ENCODE measurements at regions not wholly inside any gene's neighbourhood (a gene's known extent, or its start where the extent isn't known, plus 50 kb on each side); places are given as distances from the start of the nearest gene placed in this dataset.

DNA sequence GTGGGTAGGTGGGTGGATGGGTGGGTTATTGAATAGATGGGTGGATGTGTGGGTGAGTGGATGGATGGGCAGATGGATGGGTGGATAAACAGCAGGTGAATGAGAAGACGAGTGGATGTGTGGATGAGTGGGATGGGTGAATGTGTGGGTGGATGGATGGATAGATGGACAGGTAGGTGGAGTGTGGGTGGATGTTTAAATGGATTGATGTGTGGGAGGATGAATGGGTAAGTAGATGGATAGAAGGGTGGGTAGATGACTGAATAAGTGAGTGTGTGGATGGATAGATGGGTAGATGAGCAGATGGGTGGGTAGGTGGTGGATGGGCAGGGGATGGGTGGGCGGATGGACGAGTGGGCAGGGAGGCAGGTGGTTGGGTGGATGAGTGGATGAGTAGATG, 397.6 kb upstream of the IRX4 start:
- DNase-seq, result no peak

DNA sequence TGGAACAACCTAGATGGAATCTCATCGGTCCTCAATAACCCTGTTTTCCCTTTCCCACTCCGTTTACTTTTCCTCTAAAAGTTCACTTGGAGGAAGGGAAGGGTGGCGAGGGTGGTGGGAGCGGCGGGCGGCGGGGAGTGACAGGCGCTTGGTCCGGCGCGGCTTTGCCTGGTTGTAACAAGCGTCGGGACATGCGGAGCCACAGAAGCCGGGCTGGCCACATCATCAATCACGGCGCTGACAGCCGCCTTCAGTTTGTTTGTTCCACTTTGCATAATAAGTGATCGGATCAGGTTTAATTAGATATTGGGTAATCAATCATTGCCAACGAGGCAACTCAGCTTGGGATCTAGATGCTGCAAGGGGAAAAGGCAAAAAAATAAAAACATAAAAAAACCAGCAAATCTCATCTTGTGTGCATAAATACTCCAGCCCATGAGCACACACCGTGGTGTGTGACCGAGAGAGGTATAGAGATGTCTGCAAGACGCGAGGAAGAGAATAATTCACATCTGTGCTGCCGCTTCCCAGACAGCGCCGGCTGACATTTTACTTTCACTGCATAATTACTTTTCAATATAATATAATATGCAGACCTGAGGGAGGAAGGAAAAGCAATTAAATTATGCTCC, 396.2 kb upstream of the IRX4 start:
- no peak for DNase-seq

GRCh38 chr5:2277886-2278285, 395.2 kb upstream of the IRX4 start:
- no peak for DNase-seq

- no peak for DNase-seq
Observed at GRCh38 chr5:2276101-2276500, 393.4 kb upstream of the IRX4 start.

DNA sequence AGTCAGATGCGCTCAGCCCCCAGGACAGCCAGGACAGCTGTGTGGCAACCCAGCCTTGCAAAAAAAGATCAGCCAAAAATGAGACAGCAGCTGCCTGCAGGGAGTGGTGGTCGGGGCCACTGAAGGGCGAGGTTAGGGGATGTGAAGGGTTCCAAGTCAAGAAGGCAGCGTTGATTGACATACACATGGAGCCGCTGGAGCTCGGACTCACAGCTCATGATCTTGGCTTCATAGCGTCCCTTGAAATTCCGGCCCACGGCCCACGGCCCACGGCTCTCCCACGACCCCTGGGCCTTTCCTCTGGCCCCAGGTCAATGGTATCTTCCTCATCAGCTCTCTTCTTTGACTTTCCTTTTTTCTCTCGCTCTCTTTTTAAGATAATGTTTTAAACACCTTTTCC, 390.0 kb upstream of the IRX4 start:
- DNase-seq, result no peak

GRCh38 chr5:2272039-2272438, 389.3 kb upstream of the IRX4 start:
- no peak for DNase-seq

- no peak for DNase-seq
Observed at GRCh38 chr5:2271316-2271715, 388.6 kb upstream of the IRX4 start.

DNA sequence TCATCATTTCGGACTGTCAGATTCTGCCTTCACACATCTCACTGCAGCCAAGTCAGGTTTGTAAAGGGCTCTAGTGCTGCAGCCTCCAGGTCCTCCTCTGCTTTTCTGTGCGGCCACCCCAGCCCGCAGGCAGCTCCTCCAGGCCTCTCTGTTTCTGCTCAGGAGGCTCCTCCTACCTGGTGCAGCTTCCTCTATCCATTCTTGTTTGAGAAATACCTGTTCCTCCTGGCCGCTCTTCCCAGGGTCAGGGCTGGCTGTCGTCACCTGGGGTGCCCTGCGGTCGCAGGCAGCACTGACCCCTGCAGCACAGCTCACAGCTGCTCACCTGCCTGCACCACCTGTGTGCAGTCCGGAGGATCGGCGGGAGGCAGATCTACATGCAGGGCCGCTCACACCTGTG, 387.7 kb upstream of the IRX4 start:
- no peak for DNase-seq

DNA sequence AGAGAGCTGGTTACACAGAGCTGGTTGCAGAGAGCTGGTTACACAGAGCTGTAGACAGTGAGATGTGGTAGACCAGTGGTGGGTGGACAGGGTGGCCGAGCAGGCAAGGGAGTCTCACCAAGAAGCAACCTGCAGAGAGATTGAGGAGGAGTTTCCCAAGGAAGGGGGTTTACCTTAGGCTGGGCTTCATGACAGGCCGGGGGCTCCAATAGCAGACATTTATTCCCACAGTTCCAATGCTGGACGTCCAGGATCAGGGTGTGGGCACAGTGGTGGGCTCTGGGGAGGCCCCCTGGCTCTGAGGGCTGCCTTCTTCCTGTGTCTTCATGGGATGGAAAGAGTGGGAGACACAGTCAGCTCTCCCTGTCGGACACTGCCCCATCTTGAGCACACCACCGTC, 386.9 kb upstream of the IRX4 start:
- DNase-seq, result no peak

- no peak for DNase-seq
Observed at GRCh38 chr5:2267991-2268390, 385.3 kb upstream of the IRX4 start.

DNA sequence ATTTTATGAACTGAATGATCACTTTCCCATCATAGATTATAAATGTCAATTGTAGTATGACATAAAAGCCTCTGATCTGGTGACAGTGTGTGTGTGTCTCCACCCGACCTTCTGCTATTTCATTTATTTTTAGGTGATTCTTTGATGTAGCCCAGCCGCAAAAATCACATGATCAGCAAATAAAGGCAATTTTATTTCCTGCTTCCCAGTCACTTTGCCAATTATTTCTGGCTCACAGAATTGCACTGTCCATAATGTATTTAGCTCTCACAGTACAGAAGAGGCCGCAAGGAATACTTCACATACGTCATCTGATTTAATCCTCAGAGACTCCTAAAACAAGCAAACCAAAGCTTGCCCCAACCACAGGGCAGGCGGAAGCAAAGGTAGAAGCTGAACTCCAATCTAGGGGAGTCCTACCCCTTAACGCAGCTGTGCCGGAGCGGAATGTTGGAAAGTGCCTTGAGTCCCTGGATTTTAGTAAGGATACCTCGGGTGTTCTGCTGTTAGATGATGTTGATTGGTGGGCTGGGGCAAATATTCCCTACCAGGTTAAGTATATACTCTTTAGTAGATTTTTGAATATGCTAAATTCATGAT, 384.0 kb upstream of the IRX4 start:
- DNase-seq, result no peak

DNA sequence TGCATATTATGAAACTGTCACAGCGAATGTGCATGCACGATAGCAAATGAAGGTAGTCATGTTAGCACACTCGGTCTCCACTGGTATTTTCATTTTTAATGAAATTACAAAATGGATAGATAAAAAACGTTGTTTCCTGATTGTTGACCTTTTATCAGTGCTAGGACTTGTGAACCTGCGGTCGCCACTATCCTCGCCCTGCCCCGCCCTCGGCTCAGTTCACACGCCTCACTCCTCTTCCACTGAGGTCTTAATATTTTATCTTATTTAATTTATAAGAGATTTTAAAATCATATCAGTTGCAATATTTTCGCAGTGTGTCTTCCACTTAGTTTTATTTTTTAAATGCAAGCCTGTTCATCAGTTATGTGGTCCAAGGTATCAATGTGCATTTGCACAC, 382.6 kb upstream of the IRX4 start:
- DNase-seq, result no peak

GRCh38 chr5:2263763-2264162, 381.0 kb upstream of the IRX4 start:
- DNase-seq, result no peak

- DNase-seq, result no peak
Observed at GRCh38 chr5:2262620-2263019, 379.9 kb upstream of the IRX4 start.

GRCh38 chr5:2261004-2261703, 378.4 kb upstream of the IRX4 start:
- DNase-seq, result no peak

- DNase-seq, result no peak
Observed at GRCh38 chr5:2260211-2261003, 377.7 kb upstream of the IRX4 start.

GRCh38 chr5:2259494-2260107, 376.9 kb upstream of the IRX4 start:
- DNase-seq, result no peak

DNA sequence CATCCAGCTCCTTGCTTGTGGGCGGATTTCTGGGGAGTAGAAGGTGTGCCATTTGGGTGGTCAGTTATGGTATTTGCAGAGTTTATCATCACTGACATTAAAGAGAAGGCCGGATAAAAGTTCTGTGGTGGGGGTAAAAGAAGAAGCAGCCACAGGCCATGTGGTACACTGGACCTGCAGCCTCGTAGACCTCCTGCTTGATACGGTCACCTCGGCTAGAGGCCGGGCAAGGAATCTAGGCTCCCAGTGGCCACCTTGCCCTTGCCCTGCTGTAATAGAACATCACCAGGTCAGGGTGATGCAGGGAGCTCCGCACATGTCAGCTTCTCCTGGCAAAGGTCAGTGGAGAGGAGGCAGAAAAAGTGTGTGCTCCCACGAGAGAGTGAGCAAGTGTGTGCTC, 376.1 kb upstream of the IRX4 start:
- DNase-seq, result no peak

GRCh38 chr5:2257326-2258244, 374.9 kb upstream of the IRX4 start:
- no peak for DNase-seq

DNA sequence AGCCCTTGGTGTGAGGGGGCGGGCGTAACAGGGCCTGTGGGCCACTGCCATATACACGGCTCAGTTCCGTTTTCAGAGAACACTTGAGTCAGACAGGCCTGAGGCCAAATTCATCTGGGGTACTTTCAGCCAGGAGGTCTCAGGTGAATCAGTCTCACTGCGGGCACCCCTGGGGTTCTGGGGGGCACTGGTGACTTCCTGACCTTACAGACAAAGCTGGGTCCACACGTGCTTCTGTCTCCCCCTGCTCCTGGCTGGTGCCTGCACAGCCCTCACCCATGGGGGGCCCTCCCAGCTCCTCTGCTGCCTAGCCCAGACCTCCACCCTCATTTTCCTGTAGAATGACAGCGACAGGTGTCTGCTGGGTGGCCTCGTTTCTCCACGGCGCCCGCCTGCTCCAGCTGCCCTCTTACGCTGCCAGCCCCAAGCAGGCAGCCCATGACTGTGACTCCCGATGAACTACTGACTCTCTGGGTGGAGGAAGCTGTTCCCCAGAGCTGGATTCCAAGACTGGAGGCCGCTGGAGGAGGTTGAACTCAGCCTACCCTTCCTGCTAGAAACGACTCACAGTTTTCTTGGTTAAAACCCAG, 374.1 kb upstream of the IRX4 start:
- no peak for DNase-seq

DNA sequence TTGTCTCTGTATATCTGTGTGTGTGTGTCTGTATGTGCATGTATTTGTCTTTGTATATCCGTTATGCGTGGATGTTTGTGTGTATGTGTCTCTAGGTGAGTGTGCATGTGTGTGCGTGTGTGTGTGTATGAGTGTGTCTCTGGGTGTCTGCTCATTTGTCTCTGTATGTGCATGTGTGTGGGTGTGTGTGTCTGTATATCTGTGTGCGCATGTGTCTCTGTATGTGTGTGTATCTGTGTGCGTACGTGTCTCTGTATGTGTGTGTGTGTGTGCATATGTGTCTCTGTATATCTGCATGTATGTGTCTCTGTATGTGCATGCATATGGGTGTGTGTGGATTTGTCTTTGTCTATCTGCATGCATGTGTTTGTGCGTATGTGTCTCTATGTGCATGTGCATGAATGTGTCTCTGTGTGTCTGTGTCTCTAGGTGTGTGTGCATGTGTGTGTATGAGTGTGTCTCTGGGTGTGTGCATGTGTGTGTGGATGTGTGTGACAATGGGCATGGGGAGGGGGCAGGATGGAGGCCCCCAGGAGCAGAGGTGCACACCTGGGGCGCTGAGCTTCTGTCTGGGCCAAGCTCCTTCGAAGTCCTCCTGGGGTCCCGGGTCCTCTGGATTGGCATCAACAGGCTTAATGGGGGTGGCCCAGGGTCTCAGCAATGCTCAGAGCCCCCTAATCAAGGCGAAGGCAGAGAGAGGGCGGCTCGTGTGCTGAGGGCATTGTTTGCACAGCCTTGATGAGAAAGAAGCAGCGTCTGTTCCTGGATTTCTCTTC, 373.4 kb upstream of the IRX4 start:
- DNase-seq, result no peak

All from NCI-H1436 (cell line).